Heart left ventricle (tissue), 13 donors: ENCODE measurements at regions not wholly inside any gene's neighbourhood (a gene's known extent, or its start where the extent isn't known, plus 50 kb on each side); places are given as distances from the start of the nearest gene placed in this dataset.

Source experiments
- POLR2A ChIP-seq, 2 donors: fragments of 450-650 bp; IDR thresholded peaks; one replicate each; pipeline ENCODE4 v1.6.1; 2017; ENCODE audit warnings: antibody characterized with exemption in 2 of 2, mild to moderate bottlenecking in 2 of 2, moderate library complexity in 2 of 2
- TF ChIP-seq, protein P1 (sequence below), 12 donors: fragments of 200-600 bp; sonication (generic) in 4 of 12; IDR thresholded peaks; one replicate each; pipeline versions ENCODE4 v1.5.0 to v1.8.0; 2018 to 2022; ENCODE audit warnings: antibody characterized with exemption in 12 of 12, mild to moderate bottlenecking in 5 of 12
- donor health status: ischemic (EF 13 %, LVEDD 7.1; RV severe dilation, severe dysfunction).
- donor health status: DM: no; HTN: yes; CAD: no.
- donor health status: DM: no; HTN: no; CAD: no.
- donor health status: ischemic (EF 25% LVEDD 6.9; RV normal size, moderate dysfunction).
- donor health status: ischemic (EF 25% LVEDD 5.7; RV mildly dilated, moderate dysfunction).
- donor health status: ischemic (EF 35%, LVEDD 5.7; RV mildly dilated, moderate dysfunction).
- donor health status: nonischemic (EF 11% LVEDD 7.7; RV severe dilation, severe dysfunction).
- donor health status: DM: yes; HTN: yes; CAD: no.
- donor health status: PGD.
- donor health status: ischemic (EF 29% LVEDD 5.4; RV normal size, mild dysfunction).
- donor health status: nonischemic (EF 23%, LVEDD 6.1; RV moderate dilation, normal function).

DNA sequence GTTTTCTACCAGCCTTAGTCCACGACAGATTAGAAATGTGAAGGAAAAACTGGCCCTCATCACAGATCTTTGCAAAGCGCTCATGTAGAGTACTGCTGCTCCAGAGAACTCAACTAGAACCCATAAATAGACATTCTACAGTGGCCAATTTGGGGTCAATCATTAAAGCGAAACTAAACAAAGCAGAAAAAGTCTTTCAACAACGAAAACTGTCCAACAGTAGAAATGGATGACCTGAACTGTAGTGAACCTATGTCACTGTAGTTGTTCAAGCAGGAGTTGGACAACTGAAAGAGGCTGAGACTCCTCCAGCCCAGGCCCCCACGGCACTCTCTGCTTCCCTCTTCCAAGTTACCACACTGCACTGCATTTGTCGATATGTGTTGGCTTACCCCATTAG lies 472.6 kb downstream of the BCAT1 start:
- TF ChIP-seq, protein P1, sequence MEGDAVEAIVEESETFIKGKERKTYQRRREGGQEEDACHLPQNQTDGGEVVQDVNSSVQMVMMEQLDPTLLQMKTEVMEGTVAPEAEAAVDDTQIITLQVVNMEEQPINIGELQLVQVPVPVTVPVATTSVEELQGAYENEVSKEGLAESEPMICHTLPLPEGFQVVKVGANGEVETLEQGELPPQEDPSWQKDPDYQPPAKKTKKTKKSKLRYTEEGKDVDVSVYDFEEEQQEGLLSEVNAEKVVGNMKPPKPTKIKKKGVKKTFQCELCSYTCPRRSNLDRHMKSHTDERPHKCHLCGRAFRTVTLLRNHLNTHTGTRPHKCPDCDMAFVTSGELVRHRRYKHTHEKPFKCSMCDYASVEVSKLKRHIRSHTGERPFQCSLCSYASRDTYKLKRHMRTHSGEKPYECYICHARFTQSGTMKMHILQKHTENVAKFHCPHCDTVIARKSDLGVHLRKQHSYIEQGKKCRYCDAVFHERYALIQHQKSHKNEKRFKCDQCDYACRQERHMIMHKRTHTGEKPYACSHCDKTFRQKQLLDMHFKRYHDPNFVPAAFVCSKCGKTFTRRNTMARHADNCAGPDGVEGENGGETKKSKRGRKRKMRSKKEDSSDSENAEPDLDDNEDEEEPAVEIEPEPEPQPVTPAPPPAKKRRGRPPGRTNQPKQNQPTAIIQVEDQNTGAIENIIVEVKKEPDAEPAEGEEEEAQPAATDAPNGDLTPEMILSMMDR (IDR thresholded peaks at IDR 0.05): no peak
- no peak for TF ChIP-seq POLR2A (IDR thresholded peaks at IDR 0.05)
